Astrocyte (in vitro differentiated cells and primary cell): ENCODE measurements at regions not wholly inside any gene's neighbourhood (a gene's known extent, or its start where the extent isn't known, plus 50 kb on each side); places are given as distances from the start of the nearest gene placed in this dataset.
"Not testable (repeated sequence)": the region's sequence is repeated elsewhere in the genome, so short reads cannot be mapped to it uniquely, and the experiment has no call there.

Experiments
- DNase-seq: peaks from one replicate; pipeline ENCODE4 v3.0.0-alpha.2; 2010; ENCODE audit warnings: low read depth
- FAIRE-seq: peaks from 2 replicates; lab custom pipeline; 2011; peaks lifted over from hg19 to GRCh38; lab: Jason Lieb, UNC
- H2AFZ ChIP-seq: 2 replicates; pipeline ENCODE4 v1.6.0; 2012; ENCODE audit warnings: low read depth, low read length, inconsistent platforms
- H3K27ac ChIP-seq: 2 replicates; pipeline ENCODE4 v1.5.1; 2011; ENCODE audit warnings: low read depth, low read length, inconsistent platforms
- H3K27me3 ChIP-seq: 2 replicates; pipeline ENCODE4 v1.6.0; 2011; ENCODE audit warnings: low read length, inconsistent platforms; ENCODE audit not compliant: insufficient read depth
- H3K36me3 ChIP-seq: 2 replicates; pipeline ENCODE4 v1.5.1; 2011; ENCODE audit warnings: low read length, inconsistent platforms; ENCODE audit not compliant: insufficient read depth
- H3K4me1 ChIP-seq: 2 replicates; pipeline ENCODE4 v1.5.1; 2011; ENCODE audit warnings: low read length, inconsistent platforms; ENCODE audit not compliant: insufficient read depth
- H3K4me2 ChIP-seq: 2 replicates; pipeline ENCODE4 v1.6.0; 2012; ENCODE audit warnings: low read length, inconsistent platforms
- H3K4me3 ChIP-seq: 2 replicates; pipeline ENCODE4 v1.5.1; 2011; ENCODE audit warnings: low read depth, mild to moderate bottlenecking, low read length, inconsistent platforms; ENCODE audit not compliant: insufficient read depth
- H3K79me2 ChIP-seq: 2 replicates; pipeline ENCODE4 v1.6.0; 2012; ENCODE audit warnings: mild to moderate bottlenecking, low read length, inconsistent platforms; ENCODE audit not compliant: insufficient read depth
- H3K9ac ChIP-seq: 2 replicates; pipeline ENCODE4 v1.6.0; 2012; ENCODE audit warnings: mild to moderate bottlenecking, low read length, inconsistent platforms
- H3K9me3 ChIP-seq: 2 replicates; pipeline ENCODE4 v1.5.1; 2012; ENCODE audit warnings: low read depth, mild to moderate bottlenecking, low read length, inconsistent platforms; ENCODE audit not compliant: insufficient read depth
- H4K20me1 ChIP-seq: 2 replicates; pipeline ENCODE4 v1.6.0; 2012; ENCODE audit warnings: low read length, inconsistent platforms; ENCODE audit not compliant: insufficient read depth
- H3K27ac Mint-ChIP-seq: one replicate; pipeline ENCODE4 v1.8.0; 2021; ENCODE audit warnings: mild to moderate bottlenecking, mixed read lengths; ENCODE audit not compliant: unreplicated experiment
- H3K27me3 Mint-ChIP-seq: one replicate; pipeline ENCODE4 v1.8.0; 2021; ENCODE audit warnings: low read depth, mixed read lengths; ENCODE audit not compliant: unreplicated experiment
- H3K36me3 Mint-ChIP-seq: one replicate; pipeline ENCODE4 v1.8.0; 2021; ENCODE audit warnings: low read depth, mixed read lengths; ENCODE audit not compliant: unreplicated experiment
- H3K4me1 Mint-ChIP-seq: one replicate; pipeline ENCODE4 v1.8.0; 2021; ENCODE audit warnings: low read depth, mixed read lengths; ENCODE audit not compliant: unreplicated experiment
- H3K4me3 Mint-ChIP-seq: one replicate; pipeline ENCODE4 v1.8.0; 2021; ENCODE audit warnings: mild to moderate bottlenecking, moderate library complexity, mixed read lengths; ENCODE audit not compliant: unreplicated experiment
- H3K9me3 Mint-ChIP-seq: one replicate; pipeline ENCODE4 v1.8.0; 2021; ENCODE audit warnings: mild to moderate bottlenecking, mixed read lengths; ENCODE audit not compliant: unreplicated experiment
- CTCF ChIP-seq: IDR thresholded peaks from 2 replicates; pipeline ENCODE4 v1.5.1; 2011; ENCODE audit warnings: low read depth, mild to moderate bottlenecking, inconsistent platforms, low read length, moderate library complexity; ENCODE audit not compliant: insufficient read depth
- EZH2 ChIP-seq: IDR thresholded peaks from 2 replicates; pipeline ENCODE4 v1.6.1; 2012; ENCODE audit warnings: mild to moderate bottlenecking, low read length, inconsistent platforms; ENCODE audit not compliant: insufficient read depth

- Histone ChIP-seq H3K4me1 (no peaks in the 10 kb centered on the region), H3K4me3 (no peak overlapping the region), H3K27me3 (no peaks in the 10 kb centered on the region), H3K27ac (no peak overlapping the region), H3K79me2 (no peaks in the 10 kb centered on the region), H3K4me2 (no peak overlapping the region), H3K9me3 (no peaks in the 10 kb centered on the region), H3K9ac (no peak overlapping the region), H4K20me1 (no peaks in the 10 kb centered on the region), H2AFZ (no peak overlapping the region), H3K36me3 (no peaks in the 10 kb centered on the region)
- no peaks in the 10 kb centered on the region for H3K36me3 Mint-ChIP-seq
- H3K9me3 Mint-ChIP-seq, result peaks cover 5% of the 10 kb centered on the region
- H3K4me1 Mint-ChIP-seq, result no peaks in the 10 kb centered on the region
- no peaks in the 10 kb centered on the region for H3K27me3 Mint-ChIP-seq
- DNase-seq, result no peak
- no peak overlapping the region for H3K27ac Mint-ChIP-seq
- no peak for FAIRE-seq
- H3K4me3 Mint-ChIP-seq, result no peak overlapping the region
- TF ChIP-seq EZH2, result no peak
These were observed 343.8 kb downstream of the SUCLG1 start for GRCh38 chr2:84115173-84115857.

GRCh38 chr2:84103816-84104527 is 355.1 kb downstream of the SUCLG1 start:
- DNase-seq, result not testable (repeated sequence)

GRCh38 chr2:84102274-84102673 is 356.8 kb downstream of the SUCLG1 start:
- H3K79me2 ChIP-seq, result no peaks in the 10 kb centered on the region
- no peaks in the 10 kb centered on the region for H4K20me1 ChIP-seq
- H3K4me3 ChIP-seq, result no peak overlapping the region
- no peak overlapping the region for H3K27ac Mint-ChIP-seq
- DNase-seq, result no peak
- H3K36me3 ChIP-seq, result no peaks in the 10 kb centered on the region
- no peak overlapping the region for H3K27ac ChIP-seq
- no peak overlapping the region for H3K4me3 Mint-ChIP-seq
- H3K4me2 ChIP-seq, result no peak overlapping the region
- no peaks in the 10 kb centered on the region for H3K4me1 ChIP-seq
- no peaks in the 10 kb centered on the region for H3K27me3 ChIP-seq
- H3K27me3 Mint-ChIP-seq, result no peaks in the 10 kb centered on the region
- no peaks in the 10 kb centered on the region for H3K36me3 Mint-ChIP-seq
- H3K9me3 ChIP-seq, result peaks cover 3% of the 10 kb centered on the region
- TF ChIP-seq EZH2, result no peak
- no peak for TF ChIP-seq CTCF
- no peak overlapping the region for H2AFZ ChIP-seq
- H3K9me3 Mint-ChIP-seq, result peaks cover 20% of the 10 kb centered on the region
- H3K4me1 Mint-ChIP-seq, result no peaks in the 10 kb centered on the region
- no peak overlapping the region for H3K9ac ChIP-seq
- FAIRE-seq, result no peak

More at GRCh38 chr2:84103816-84104527, 355.1 kb downstream of the SUCLG1 start:
- H2AFZ ChIP-seq, H3K79me2 ChIP-seq, H3K4me1 Mint-ChIP-seq, H3K27me3 ChIP-seq, H3K4me3 Mint-ChIP-seq, H3K36me3 ChIP-seq, H3K36me3 Mint-ChIP-seq, H3K9me3 ChIP-seq, H3K27ac Mint-ChIP-seq, H3K4me3 ChIP-seq, H3K27me3 Mint-ChIP-seq, FAIRE-seq, H4K20me1 ChIP-seq, H3K9ac ChIP-seq, H3K4me2 ChIP-seq, H3K27ac ChIP-seq, H3K4me1 ChIP-seq: not testable (repeated sequence)
- H3K9me3 Mint-ChIP-seq, result peaks cover 22% of the 10 kb centered on the region
